ENCODE measurements at regions not wholly inside any gene's neighbourhood (a gene's known extent, or its start where the extent isn't known, plus 50 kb on each side); places are given as distances from the start of the nearest gene placed in this dataset.

DNA sequence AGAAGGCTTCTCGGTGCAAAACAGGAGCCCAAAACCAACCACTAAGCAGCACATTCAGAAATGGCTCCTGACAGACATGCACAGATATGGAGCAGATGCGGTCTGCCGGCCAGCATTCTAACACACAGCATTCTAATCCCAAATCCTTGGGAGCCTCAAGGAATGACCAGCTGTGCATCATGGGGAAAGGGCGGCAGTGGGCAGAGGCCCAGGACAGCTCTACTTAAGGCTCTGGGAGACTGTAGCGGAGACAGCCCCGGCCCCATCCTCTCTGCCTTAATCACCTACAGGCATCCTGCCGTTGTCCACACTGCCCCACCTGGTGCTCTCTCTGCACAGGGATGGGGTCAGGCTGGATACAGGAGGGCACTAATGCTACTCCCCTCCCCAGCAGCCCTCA, 1016.0 kb downstream of the UQCRFS1 start:
- no peaks in the 10 kb centered on the region for H3K79me1 ChIP-seq (ENCODE audit: insufficient read depth, low read depth, low read length, poor library complexity, severe bottlenecking)
- H4K91ac ChIP-seq (ENCODE audit: insufficient read length, low read depth, low read length) = no peak overlapping the region
- Mint-ChIP-seq H3K36me3 (ENCODE audit: insufficient read depth in 1 of 3, low read depth in 3 of 3) (no peaks in the 10 kb centered on the region), H3K27ac (no peak overlapping the region), H3K9me3 (0 out of 5 replicates have a peak, but pooled peaks cover under 1 to 2% of the 10 kb centered on the region in 2 experiments), H3K4me1 (peaks cover 14 to 21% of the 10 kb centered on the region in 2 experiments), H3K4me3 (no peak overlapping the region), H3K27me3 (ENCODE audit: low read depth) (no peaks in the 10 kb centered on the region; the same call in 1 of the 2 replicates)
- H3K9ac ChIP-seq (ENCODE audit: extremely low read depth, insufficient read length, low read length) = no peak overlapping the region
- H2BK12ac ChIP-seq (ENCODE audit: insufficient read length, low read depth, low read length) = no peak overlapping the region
- no peak overlapping the region for H2AK5ac ChIP-seq (ENCODE audit: insufficient read length, low read length)
- H3K56ac ChIP-seq (ENCODE audit: insufficient read length, low read depth, low read length) = no peak overlapping the region
- no peak overlapping the region for H3K27ac ChIP-seq (ENCODE audit: insufficient read length, low read depth, low read length)
- H2BK5ac ChIP-seq (ENCODE audit: insufficient read length, low read length) = no peak overlapping the region
- H2BK120ac ChIP-seq (ENCODE audit: low read depth, low read length, poor library complexity, severe bottlenecking) = no peak overlapping the region
- TF ChIP-seq, protein P1, sequence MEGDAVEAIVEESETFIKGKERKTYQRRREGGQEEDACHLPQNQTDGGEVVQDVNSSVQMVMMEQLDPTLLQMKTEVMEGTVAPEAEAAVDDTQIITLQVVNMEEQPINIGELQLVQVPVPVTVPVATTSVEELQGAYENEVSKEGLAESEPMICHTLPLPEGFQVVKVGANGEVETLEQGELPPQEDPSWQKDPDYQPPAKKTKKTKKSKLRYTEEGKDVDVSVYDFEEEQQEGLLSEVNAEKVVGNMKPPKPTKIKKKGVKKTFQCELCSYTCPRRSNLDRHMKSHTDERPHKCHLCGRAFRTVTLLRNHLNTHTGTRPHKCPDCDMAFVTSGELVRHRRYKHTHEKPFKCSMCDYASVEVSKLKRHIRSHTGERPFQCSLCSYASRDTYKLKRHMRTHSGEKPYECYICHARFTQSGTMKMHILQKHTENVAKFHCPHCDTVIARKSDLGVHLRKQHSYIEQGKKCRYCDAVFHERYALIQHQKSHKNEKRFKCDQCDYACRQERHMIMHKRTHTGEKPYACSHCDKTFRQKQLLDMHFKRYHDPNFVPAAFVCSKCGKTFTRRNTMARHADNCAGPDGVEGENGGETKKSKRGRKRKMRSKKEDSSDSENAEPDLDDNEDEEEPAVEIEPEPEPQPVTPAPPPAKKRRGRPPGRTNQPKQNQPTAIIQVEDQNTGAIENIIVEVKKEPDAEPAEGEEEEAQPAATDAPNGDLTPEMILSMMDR (conservative IDR thresholded peaks at IDR 0.05) = no peak
- no peak overlapping the region for H3K18ac ChIP-seq (ENCODE audit: insufficient read length, low read depth, low read length)
- no peak overlapping the region for H4K5ac ChIP-seq (ENCODE audit: insufficient read length, low read depth, low read length)
- H2AFZ ChIP-seq (ENCODE audit: low read length) = no peak overlapping the region
- no peaks in the 10 kb centered on the region for H3K9me3 ChIP-seq (ENCODE audit: control insufficient read depth, low read depth, low read length)
- no peaks in the 10 kb centered on the region for H3K79me2 ChIP-seq (ENCODE audit: insufficient read depth, low read length)
- no peak overlapping the region for H3K23ac ChIP-seq (ENCODE audit: insufficient read length, low read depth, low read length)
- H3T11ph ChIP-seq (ENCODE audit: low read length) = no peak overlapping the region
- no peak overlapping the region for H2BK15ac ChIP-seq (ENCODE audit: low read depth, low read length)
- no peak overlapping the region for H3K4me2 ChIP-seq (ENCODE audit: insufficient read depth, insufficient read length, low read length)
- H2BK20ac ChIP-seq (ENCODE audit: low read depth, low read length, poor library complexity, severe bottlenecking) = no peak overlapping the region
- no peak overlapping the region for H3K14ac ChIP-seq (ENCODE audit: insufficient read depth, low read length)
- WGBS (ENCODE audit: extremely low coverage, insufficient read length, low lambda C conversion rate) = no CpG with 5 or more reads among the region's 7 CpGs
- no peaks in the 10 kb centered on the region for H3K27me3 ChIP-seq (ENCODE audit: insufficient read depth, low read length)
- DNase-seq = no peak
- no peak overlapping the region for H4K8ac ChIP-seq (replicated peaks; ENCODE audit: insufficient read length, low read depth, low read length)
- no peaks in the 10 kb centered on the region for H4K20me1 ChIP-seq (ENCODE audit: control insufficient read depth, insufficient read depth, insufficient read length)
- no peaks in the 10 kb centered on the region for H3K23me2 ChIP-seq (ENCODE audit: insufficient read length, low read depth, low read length, poor library complexity, severe bottlenecking)
- no peak overlapping the region for H3K4ac ChIP-seq (ENCODE audit: low read depth, low read length)
- H3K4me1 ChIP-seq (ENCODE audit: insufficient read depth, low read length) = no peaks in the 10 kb centered on the region
